Lower leg skin (tissue), 4 donors: ENCODE measurements at regions not wholly inside any gene's neighbourhood (a gene's known extent, or its start where the extent isn't known, plus 50 kb on each side); places are given as distances from the start of the nearest gene placed in this dataset.

Experiments used
- DNase-seq, 2 donors: peaks; one replicate each; pipeline ENCODE4 v3.0.0-alpha.2; 2019; ENCODE audit warnings: low spot score in 2 of 2
- H3K4me3 ChIP-seq: fragments of 200-600 bp; sonication (generic); 2 replicates; pipeline ENCODE4 v1.5.1; 2017; ENCODE audit warnings: mild to moderate bottlenecking, low read depth; ENCODE audit not compliant: poor library complexity, severe bottlenecking
- CTCF ChIP-seq, 3 donors: fragments of 450-650 bp; IDR thresholded peaks; one replicate each; pipeline ENCODE4 v1.5.1; 2016; ENCODE audit warnings: antibody characterized with exemption in 3 of 3, mild to moderate bottlenecking in 3 of 3, moderate library complexity in 2 of 3
- POLR2A ChIP-seq, 2 donors: fragments of 450-650 bp; IDR thresholded peaks; one replicate each; pipeline ENCODE4 v1.6.1; 2016 to 2017; ENCODE audit warnings: antibody characterized with exemption in 2 of 2, mild to moderate bottlenecking in 1 of 2, moderate library complexity in 1 of 2
- WGBS, 2 donors: methylation state at CpG; one replicate each; pipeline ENCODE4 v1.1.5; 2018; 5-methylcytosine and 5-hydroxymethylcytosine counted together
- intact Hi-C: fragments of 100-400 bp; cut with DNase I; formaldehyde crosslinking; loops from one replicate; pipeline ENCODE4 v1.15.0; 2023; ENCODE audit warnings: low total_unique reads

- 65 to 69% methylated on average over 3 of the region's 3 CpGs for WGBS, 2 donors
- no peak for DNase-seq
- no peak overlapping the region for H3K4me3 ChIP-seq
- TF ChIP-seq CTCF (IDR thresholded peaks at IDR 0.05) (no peak), POLR2A (IDR thresholded peaks at IDR 0.05) (no peak)
- intact Hi-C loops, result no loop called here
Observed at GRCh38 chr13:74006666-74007065, 127.5 kb downstream of the KLF12 start.

DNA sequence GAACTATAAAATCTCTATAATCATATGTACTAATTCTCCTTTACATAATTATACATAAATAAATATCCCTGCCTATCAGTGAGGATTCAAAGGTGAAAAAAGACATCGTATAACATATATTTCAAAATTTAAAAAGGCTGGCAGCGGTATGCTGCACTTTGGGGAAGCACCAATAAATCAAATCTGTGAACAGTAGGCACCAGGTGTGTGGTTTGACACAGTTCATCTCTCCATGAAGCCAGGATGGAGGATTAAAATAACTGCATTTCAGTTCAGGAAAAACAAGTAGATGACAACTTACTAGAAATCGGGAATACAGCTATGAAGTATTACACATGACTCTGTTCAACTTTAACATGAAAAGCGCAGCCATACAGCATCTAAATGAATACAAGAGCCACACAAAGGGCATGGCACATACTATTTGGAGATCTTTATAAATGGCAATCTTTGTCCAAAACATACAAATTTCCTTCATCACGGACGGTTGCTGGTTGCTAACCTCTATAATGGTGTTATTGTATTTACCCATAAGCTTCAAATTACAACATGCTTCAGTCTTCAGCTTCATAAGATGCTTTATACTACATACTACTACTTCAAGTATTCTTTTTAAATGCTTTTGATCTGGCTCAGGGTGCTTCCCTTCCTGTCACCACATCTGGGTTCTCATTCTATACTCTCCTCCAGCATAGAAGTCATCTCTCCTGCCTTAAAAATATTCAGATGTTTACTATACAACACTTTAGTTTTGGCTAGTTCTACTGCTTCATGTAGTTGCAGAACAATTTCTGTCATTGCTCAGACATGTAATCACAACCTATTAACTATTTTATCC, 128.7 kb downstream of the KLF12 start:
- intact Hi-C loops, result no loop called here
- DNase-seq, result no peak
- no peak overlapping the region for H3K4me3 ChIP-seq
- TF ChIP-seq POLR2A (IDR thresholded peaks at IDR 0.05), result no peak
- no peak for TF ChIP-seq CTCF (IDR thresholded peaks at IDR 0.05)
- WGBS, 2 donors, result 55 to 67% methylated on average over 6 of the region's 6 CpGs

DNA sequence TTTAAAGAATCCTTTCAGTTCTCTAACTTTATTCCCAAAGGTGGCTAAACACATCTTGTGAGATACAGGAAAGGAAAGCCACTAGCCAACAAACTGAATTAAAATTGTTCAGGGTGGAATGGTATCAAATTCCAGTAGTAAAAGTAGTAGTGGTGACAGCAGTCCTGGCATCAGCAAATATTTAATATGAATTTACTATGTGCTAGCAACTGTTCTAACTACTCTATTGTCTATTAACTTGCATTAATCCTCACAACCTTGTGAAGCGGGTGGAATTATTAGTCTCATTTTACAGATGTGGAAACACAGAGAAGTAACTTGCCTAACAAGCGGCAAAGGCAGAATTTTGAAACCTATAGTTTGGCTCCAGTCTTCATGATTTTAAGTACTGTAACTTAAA, 130.1 kb downstream of the KLF12 start:
- no peak for DNase-seq
- intact Hi-C loops, result no loop called here
- H3K4me3 ChIP-seq, result no peak overlapping the region
- no peak for TF ChIP-seq POLR2A (IDR thresholded peaks at IDR 0.05)
- TF ChIP-seq CTCF (IDR thresholded peaks at IDR 0.05), result no peak
- 77 to 89% methylated on average over 2 of the region's 2 CpGs for WGBS, 2 donors

DNA sequence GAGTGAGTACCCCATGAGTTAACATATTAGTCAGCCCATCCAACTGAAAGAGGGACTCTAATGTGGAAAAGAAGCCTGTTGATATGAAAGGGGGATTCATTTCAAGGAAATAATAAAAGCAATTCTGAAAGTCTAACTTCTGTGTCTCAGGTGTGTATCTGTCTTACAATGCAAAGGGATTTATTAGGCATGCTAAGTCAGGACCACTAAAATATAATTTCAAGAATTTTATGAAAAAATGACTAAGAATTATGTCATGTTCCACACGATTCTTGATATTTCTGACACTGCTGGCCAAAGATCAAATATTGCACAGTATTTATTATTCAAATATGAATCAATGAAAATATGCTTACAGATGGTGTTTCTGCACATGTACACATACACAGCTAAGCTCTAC, 130.8 kb downstream of the KLF12 start:
- WGBS, 2 donors, result 42 to 43% methylated on average over 1 of the region's 1 CpG
- H3K4me3 ChIP-seq, result no peak overlapping the region
- TF ChIP-seq POLR2A (IDR thresholded peaks at IDR 0.05), result no peak
- TF ChIP-seq CTCF (IDR thresholded peaks at IDR 0.05), result no peak
- intact Hi-C loops, result no loop called here
- DNase-seq, result no peak

GRCh38 chr13:74000876-74001275, 133.3 kb downstream of the KLF12 start:
- 33 to 40% methylated on average over 1 of the region's 1 CpG for WGBS, 2 donors
- TF ChIP-seq CTCF (IDR thresholded peaks at IDR 0.05) (no peak), POLR2A (IDR thresholded peaks at IDR 0.05) (no peak)
- H3K4me3 ChIP-seq, result no peak overlapping the region
- intact Hi-C loops, result no loop called here
- no peak for DNase-seq

GRCh38 chr13:73998631-73999030, 135.6 kb downstream of the KLF12 start:
- intact Hi-C loops, result no loop called here
- TF ChIP-seq POLR2A (IDR thresholded peaks at IDR 0.05) (no peak), CTCF (IDR thresholded peaks at IDR 0.05) (no peak)
- DNase-seq, result no peak
- no peak overlapping the region for H3K4me3 ChIP-seq
- WGBS, 2 donors, result 84 to 87% methylated on average over 2 of the region's 2 CpGs
